ENCODE measurements at regions not wholly inside any gene's neighbourhood (a gene's known extent, or its start where the extent isn't known, plus 50 kb on each side); places are given as distances from the start of the nearest gene placed in this dataset.

GRCh38 chr22:47573141-47573540 lies 810.7 kb downstream of the TBC1D22A start:
- no peak for TF ChIP-seq POLR2A (IDR thresholded peaks at IDR 0.05)
- TF ChIP-seq CTCF (IDR thresholded peaks at IDR 0.05 in 8 of 11, conservative IDR thresholded peaks at IDR 0.05 in 3 of 11): no peak

All from spleen (tissue), 7 donors.